CD4-positive, alpha-beta T cell (primary cell): ENCODE measurements at regions not wholly inside any gene's neighbourhood (a gene's known extent, or its start where the extent isn't known, plus 50 kb on each side); places are given as distances from the start of the nearest gene placed in this dataset.

Source experiments
- ATAC-seq: fragments of 200-7000 bp; cut with Tn5 transposase; one replicate; pipeline ENCODE4 v1.10.0; 2022; ENCODE audit warnings: mild to moderate bottlenecking; ENCODE audit not compliant: poor library complexity
- CTCF ChIA-PET: fragments of 350-600 bp; sonication (Branson Sonifier 250); formaldehyde crosslinking; loops from one replicate; lab custom pipeline; 2021; ENCODE audit warnings: antibody characterized with exemption, inconsistent platforms; lab: Charles Lee
- POLR2A ChIA-PET: fragments of 350-600 bp; sonication (Branson Sonifier 250); formaldehyde crosslinking; loops from one replicate; lab custom pipeline; 2021; ENCODE audit warnings: antibody characterized with exemption, inconsistent platforms; lab: Charles Lee
- DNase-seq, 14 experiments: peaks; one replicate each; pipeline ENCODE4 v3.0.0-alpha.2; 2013 to 2020; ENCODE audit warnings: mixed read lengths in 2 of 14
- H3K27ac ChIP-seq, 2 donors: one replicate each; pipeline versions ENCODE4 v1.5.1 to v1.7.0; 2013; ENCODE audit warnings: low read length in 2 of 2, low read depth in 1 of 2, mild to moderate bottlenecking in 1 of 2
- H3K27me3 ChIP-seq, 2 experiments: 1 replicate in 1 of 2; 2 replicates in 1 of 2; pipeline versions ENCODE4 v1.6.1 to v1.7.0; 2013; ENCODE audit warnings: low read length in 2 of 2, control low read depth in 1 of 2, mild to moderate bottlenecking in 1 of 2, moderate library complexity in 1 of 2; ENCODE audit not compliant: insufficient read depth in 2 of 2, control insufficient read depth in 1 of 2
- H3K36me3 ChIP-seq: one replicate; pipeline ENCODE4 v1.6.1; 2013; ENCODE audit warnings: low read length, control low read depth; ENCODE audit not compliant: insufficient read depth
- H3K4me1 ChIP-seq: one replicate; pipeline ENCODE4 v1.6.1; 2013; ENCODE audit warnings: low read length, control low read depth; ENCODE audit not compliant: insufficient read depth
- H3K4me3 ChIP-seq: one replicate; pipeline ENCODE4 v1.5.1; 2013; ENCODE audit warnings: mild to moderate bottlenecking, low read length, moderate library complexity
- H3K9me3 ChIP-seq, 2 experiments: 1 replicate in 1 of 2; 2 replicates in 1 of 2; pipeline versions ENCODE4 v1.6.1 to v1.7.0; 2013; ENCODE audit warnings: low read length in 2 of 2, mild to moderate bottlenecking in 2 of 2, control low read depth in 1 of 2, moderate library complexity in 1 of 2; ENCODE audit not compliant: control insufficient read depth in 1 of 2, insufficient read depth in 1 of 2
- H3K27ac Mint-ChIP-seq: one replicate; pipeline ENCODE4 v1.8.0; 2020; ENCODE audit warnings: mixed read lengths
- H3K27me3 Mint-ChIP-seq: one replicate; pipeline ENCODE4 v1.8.0; 2021; ENCODE audit warnings: mixed read lengths
- H3K36me3 Mint-ChIP-seq: one replicate; pipeline ENCODE4 v1.8.0; 2021; ENCODE audit warnings: low read depth, mixed read lengths
- H3K4me1 Mint-ChIP-seq: one replicate; pipeline ENCODE4 v1.8.0; 2021; ENCODE audit warnings: low read depth, mixed read lengths
- H3K4me3 Mint-ChIP-seq: one replicate; pipeline ENCODE4 v1.8.0; 2020; ENCODE audit warnings: mild to moderate bottlenecking, mixed read lengths
- H3K9me3 Mint-ChIP-seq: one replicate; pipeline ENCODE4 v1.8.0; 2020; ENCODE audit warnings: mixed read lengths
- CTCF ChIP-seq: fragments of 200-600 bp; IDR thresholded peaks from one replicate; pipeline ENCODE4 v1.8.0; 2022; ENCODE audit warnings: antibody characterized with exemption, mild to moderate bottlenecking
- intact Hi-C, 2 experiments: fragments of 100-400 bp; cut with DNase I in 1 of 2; cut with micrococcal nuclease in 1 of 2; formaldehyde crosslinking; loops; one replicate each; pipeline versions ENCODE4 v1.15.1 to v1.9.0; 2023 to 2025; cut with DNase I, micrococcal nuclease

- ChIA-PET CTCF (no interaction called here), POLR2A (no interaction called here)
- ATAC-seq = no peak
- Histone ChIP-seq H3K9me3 (peaks cover 0 to 18% of the 10 kb centered on the region in 2 experiments), H3K36me3 (no peaks in the 10 kb centered on the region), H3K4me1 (no peaks in the 10 kb centered on the region), H3K27ac (no peak overlapping the region), H3K27me3 (no peaks in the 10 kb centered on the region), H3K4me3 (no peak overlapping the region)
- H3K4me3 Mint-ChIP-seq = no peak overlapping the region
- no peaks in the 10 kb centered on the region for H3K4me1 Mint-ChIP-seq
- no peaks in the 10 kb centered on the region for H3K9me3 Mint-ChIP-seq
- H3K27ac Mint-ChIP-seq = no peak overlapping the region
- no peaks in the 10 kb centered on the region for H3K36me3 Mint-ChIP-seq
- DNase-seq = no peak
- no peak for TF ChIP-seq CTCF
- intact Hi-C loops = no loop called here
- H3K27me3 Mint-ChIP-seq = no peaks in the 10 kb centered on the region
These were observed 275.6 kb downstream of the IRX2 start for GRCh38 chr5:2475902-2476301.

- no peaks in the 10 kb centered on the region for H3K36me3 Mint-ChIP-seq
- no peak overlapping the region for H3K27ac ChIP-seq
- ATAC-seq (no peak), DNase-seq (no peak)
- no peaks in the 10 kb centered on the region for H3K9me3 Mint-ChIP-seq
- TF ChIP-seq CTCF = no peak
- CTCF ChIA-PET = no interaction called here
- H3K9me3 ChIP-seq = peaks cover 0 to 12% of the 10 kb centered on the region in 2 experiments
- POLR2A ChIA-PET = no interaction called here
- no peak overlapping the region for H3K4me3 ChIP-seq
- H3K4me3 Mint-ChIP-seq = no peak overlapping the region
- H3K4me1 ChIP-seq = no peaks in the 10 kb centered on the region
- H3K27me3 ChIP-seq = no peaks in the 10 kb centered on the region
- H3K27me3 Mint-ChIP-seq = no peaks in the 10 kb centered on the region
- no peak overlapping the region for H3K27ac Mint-ChIP-seq
- intact Hi-C loops = no loop called here
- no peaks in the 10 kb centered on the region for H3K36me3 ChIP-seq
- no peaks in the 10 kb centered on the region for H3K4me1 Mint-ChIP-seq
These were observed 278.8 kb downstream of the IRX2 start for GRCh38 chr5:2472670-2473069.

- no peaks in the 10 kb centered on the region for H3K4me1 ChIP-seq
- H3K9me3 Mint-ChIP-seq = no peaks in the 10 kb centered on the region
- CTCF ChIA-PET = interaction anchor here (0.6 kb wide), 1 partner anchor 147 kb away, joined by 3 read pairs; no protein-coding TSS in a partner anchor
- no peaks in the 10 kb centered on the region for H3K4me1 Mint-ChIP-seq
- DNase-seq (no peak), ATAC-seq (no peak)
- H3K27ac Mint-ChIP-seq = no peak overlapping the region
- H3K27ac ChIP-seq = no peak overlapping the region
- no peaks in the 10 kb centered on the region for H3K36me3 Mint-ChIP-seq
- TF ChIP-seq CTCF = no peak
- H3K27me3 Mint-ChIP-seq = no peaks in the 10 kb centered on the region
- no peaks in the 10 kb centered on the region for H3K27me3 ChIP-seq
- no peaks in the 10 kb centered on the region for H3K36me3 ChIP-seq
- intact Hi-C loops = no loop called here
- peaks cover 0 to 10% of the 10 kb centered on the region in 2 experiments for H3K9me3 ChIP-seq
- H3K4me3 Mint-ChIP-seq = no peak overlapping the region
- no peak overlapping the region for H3K4me3 ChIP-seq
- POLR2A ChIA-PET = no interaction called here
These were observed 280.2 kb downstream of the IRX2 start for GRCh38 chr5:2471152-2471879.
